Thyroid gland (tissue), 4 donors: ENCODE measurements at regions not wholly inside any gene's neighbourhood (a gene's known extent, or its start where the extent isn't known, plus 50 kb on each side); places are given as distances from the start of the nearest gene placed in this dataset.
"Not testable (repeated sequence)": the region's sequence is repeated elsewhere in the genome, so short reads cannot be mapped to it uniquely, and the experiment has no call there.

ENCODE experiments used
- DNase-seq, 2 donors: peaks; one replicate each; pipeline ENCODE4 v3.0.0-alpha.2; 2019
- H3K27ac ChIP-seq, 3 donors: fragments of 200-600 bp; sonication (generic); 1 replicate in 2 of 3; 2 replicates in 1 of 3; pipeline ENCODE4 v1.5.1; 2016 to 2019; ENCODE audit warnings: mild to moderate bottlenecking in 1 of 3, moderate library complexity in 1 of 3
- H3K27me3 ChIP-seq: fragments of 200-600 bp; sonication (generic); one replicate; pipeline ENCODE4 v1.5.1; 2019
- H3K36me3 ChIP-seq, 2 donors: fragments of 200-600 bp; sonication (generic); one replicate each; pipeline ENCODE4 v1.5.1; 2016 to 2019
- H3K4me1 ChIP-seq, 2 donors: fragments of 200-600 bp; sonication (generic); one replicate each; pipeline ENCODE4 v1.5.1; 2017 to 2019
- H3K4me3 ChIP-seq, 3 donors: fragments of 200-600 bp; sonication (generic); replicated peaks in 1 of 3; 1 replicate in 2 of 3; 2 replicates in 1 of 3; pipeline ENCODE4 v1.5.1; 2016; ENCODE audit warnings: mild to moderate bottlenecking in 1 of 3
- H3K9me3 ChIP-seq: fragments of 200-600 bp; sonication (generic); one replicate; pipeline ENCODE4 v1.5.1; 2017
- POLR2A ChIP-seq, 2 donors: fragments of 450-650 bp; IDR thresholded peaks; one replicate each; pipeline ENCODE4 v1.6.1; 2017; ENCODE audit warnings: antibody characterized with exemption in 2 of 2, mild to moderate bottlenecking in 2 of 2, moderate library complexity in 1 of 2
- WGBS, 2 donors: methylation state at CpG; one replicate each; pipeline ENCODE4 v1.1.5; 2017; 5-methylcytosine and 5-hydroxymethylcytosine counted together
- intact Hi-C: fragments of 100-400 bp; cut with DNase I; formaldehyde crosslinking; loops from one replicate; pipeline ENCODE4 v1.15.1; 2023
- TF ChIP-seq, protein P1 (sequence below), 6 experiments: fragments of 200-600 bp in 3 of 6; fragments of 450-650 bp in 3 of 6; sonication (generic) in 3 of 6; IDR thresholded peaks; one replicate each; pipeline ENCODE4 v1.5.1; 2016 to 2019; ENCODE audit warnings: antibody characterized with exemption in 6 of 6, mild to moderate bottlenecking in 2 of 6, inconsistent platforms in 1 of 6, moderate library complexity in 1 of 6

DNA sequence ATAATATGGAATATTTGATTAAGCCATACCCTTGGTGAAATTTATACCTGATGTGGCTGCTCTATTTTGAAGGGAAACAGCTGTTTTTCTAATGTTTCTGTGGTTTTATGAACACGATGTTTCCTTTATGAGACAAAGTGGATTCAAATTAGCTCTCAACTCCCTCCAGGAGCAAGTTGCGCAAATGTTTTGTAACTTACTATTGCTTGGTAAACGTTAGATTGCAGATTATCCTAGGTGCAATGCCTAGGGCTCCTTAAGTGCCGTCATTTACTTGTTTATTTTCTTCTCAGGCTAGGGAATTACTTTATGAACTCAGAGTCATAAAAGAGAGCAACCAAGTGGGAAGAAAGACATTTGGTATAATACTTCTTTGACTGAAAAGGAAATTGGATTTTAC lies 763.1 kb downstream of the TAF11L14 start:
- H3K4me3 ChIP-seq = no peak overlapping the region
- no peaks in the 10 kb centered on the region for H3K9me3 ChIP-seq
- intact Hi-C loops = no loop called here
- H3K27ac ChIP-seq = no peak overlapping the region
- TF ChIP-seq, protein P1, sequence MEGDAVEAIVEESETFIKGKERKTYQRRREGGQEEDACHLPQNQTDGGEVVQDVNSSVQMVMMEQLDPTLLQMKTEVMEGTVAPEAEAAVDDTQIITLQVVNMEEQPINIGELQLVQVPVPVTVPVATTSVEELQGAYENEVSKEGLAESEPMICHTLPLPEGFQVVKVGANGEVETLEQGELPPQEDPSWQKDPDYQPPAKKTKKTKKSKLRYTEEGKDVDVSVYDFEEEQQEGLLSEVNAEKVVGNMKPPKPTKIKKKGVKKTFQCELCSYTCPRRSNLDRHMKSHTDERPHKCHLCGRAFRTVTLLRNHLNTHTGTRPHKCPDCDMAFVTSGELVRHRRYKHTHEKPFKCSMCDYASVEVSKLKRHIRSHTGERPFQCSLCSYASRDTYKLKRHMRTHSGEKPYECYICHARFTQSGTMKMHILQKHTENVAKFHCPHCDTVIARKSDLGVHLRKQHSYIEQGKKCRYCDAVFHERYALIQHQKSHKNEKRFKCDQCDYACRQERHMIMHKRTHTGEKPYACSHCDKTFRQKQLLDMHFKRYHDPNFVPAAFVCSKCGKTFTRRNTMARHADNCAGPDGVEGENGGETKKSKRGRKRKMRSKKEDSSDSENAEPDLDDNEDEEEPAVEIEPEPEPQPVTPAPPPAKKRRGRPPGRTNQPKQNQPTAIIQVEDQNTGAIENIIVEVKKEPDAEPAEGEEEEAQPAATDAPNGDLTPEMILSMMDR (IDR thresholded peaks at IDR 0.05) = no peak
- TF ChIP-seq POLR2A (IDR thresholded peaks at IDR 0.05) = no peak
- no peak for DNase-seq
- no peaks in the 10 kb centered on the region for H3K4me1 ChIP-seq
- no peaks in the 10 kb centered on the region for H3K36me3 ChIP-seq
- WGBS, 2 donors = 61 to 62% methylated on average over 4 of the region's 4 CpGs
- no peaks in the 10 kb centered on the region for H3K27me3 ChIP-seq

- H3K27me3 ChIP-seq = no peaks in the 10 kb centered on the region
- WGBS, 2 donors = 70 to 76% methylated on average over 2 of the region's 2 CpGs
- H3K36me3 ChIP-seq = no peaks in the 10 kb centered on the region
- no peaks in the 10 kb centered on the region for H3K9me3 ChIP-seq
- no peak overlapping the region for H3K27ac ChIP-seq
- DNase-seq = no peak
- intact Hi-C loops = no loop called here
- no peaks in the 10 kb centered on the region for H3K4me1 ChIP-seq
- TF ChIP-seq, protein P1 (IDR thresholded peaks at IDR 0.05) = no peak
- TF ChIP-seq POLR2A (IDR thresholded peaks at IDR 0.05) = no peak
- H3K4me3 ChIP-seq = no peak overlapping the region
Observed at GRCh38 chr5:18397891-18398290, 763.6 kb downstream of the TAF11L14 start.

DNA sequence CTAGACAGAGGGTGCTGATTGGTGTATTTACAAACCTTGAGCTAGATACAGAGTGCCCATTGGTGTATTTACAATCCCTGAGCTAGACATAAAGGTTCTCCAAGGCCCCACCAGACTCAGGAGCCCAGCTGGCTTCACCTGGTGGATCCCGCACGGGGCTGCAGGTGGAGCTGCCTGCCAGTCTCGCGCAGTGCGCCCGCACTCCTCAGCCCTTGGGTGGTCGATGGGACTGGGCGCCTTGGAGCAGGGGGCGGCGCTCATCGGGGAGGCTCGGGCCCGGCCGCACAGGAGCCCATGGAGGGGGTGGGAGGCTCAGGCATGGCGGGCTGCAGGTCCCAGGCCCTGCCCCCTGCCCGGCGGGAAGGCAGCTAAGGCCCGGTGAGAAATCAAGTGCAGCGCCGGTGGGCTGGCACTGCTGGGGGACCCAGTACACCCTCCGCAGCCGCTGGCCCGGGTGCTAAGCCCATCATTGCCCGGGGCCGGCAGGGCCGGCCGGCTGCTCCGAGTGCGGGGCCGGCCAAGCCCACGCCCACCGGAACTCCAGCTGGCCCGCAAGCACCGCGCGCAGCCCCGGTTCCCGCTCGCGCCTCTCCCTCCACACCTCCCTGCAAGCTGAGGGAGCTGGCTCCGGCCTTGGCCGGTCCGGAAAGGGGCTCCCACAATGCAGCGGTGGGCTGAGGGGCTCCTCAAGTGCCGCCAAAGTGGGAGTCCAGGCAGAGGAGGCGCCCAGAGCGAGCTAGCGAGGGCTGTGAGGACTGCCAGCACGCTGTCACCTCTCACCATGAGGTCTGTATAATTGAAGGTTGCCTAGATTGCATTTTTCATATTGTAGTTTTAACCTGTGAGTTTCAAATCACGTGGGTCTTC lies 765.4 kb downstream of the TAF11L14 start:
- intact Hi-C loops, H3K27me3 ChIP-seq, H3K9me3 ChIP-seq, DNase-seq, H3K4me3 ChIP-seq, H3K4me1 ChIP-seq, H3K27ac ChIP-seq, H3K36me3 ChIP-seq: not testable (repeated sequence)
- 83 to 95% methylated on average over 13 to 18 of the region's 50 CpGs for WGBS, 2 donors

- H3K4me1 ChIP-seq = no peaks in the 10 kb centered on the region
- intact Hi-C loops = no loop called here
- no peaks in the 10 kb centered on the region for H3K9me3 ChIP-seq
- no peak for TF ChIP-seq POLR2A (IDR thresholded peaks at IDR 0.05)
- TF ChIP-seq, protein P1 (IDR thresholded peaks at IDR 0.05) = no peak
- no peaks in the 10 kb centered on the region for H3K36me3 ChIP-seq
- no peak for DNase-seq
- WGBS, 2 donors = 53 to 56% methylated on average over 1 of the region's 1 CpG
- no peak overlapping the region for H3K27ac ChIP-seq
- no peak overlapping the region for H3K4me3 ChIP-seq
- no peaks in the 10 kb centered on the region for H3K27me3 ChIP-seq
Observed at GRCh38 chr5:18403141-18403540, 768.9 kb downstream of the TAF11L14 start.

DNA sequence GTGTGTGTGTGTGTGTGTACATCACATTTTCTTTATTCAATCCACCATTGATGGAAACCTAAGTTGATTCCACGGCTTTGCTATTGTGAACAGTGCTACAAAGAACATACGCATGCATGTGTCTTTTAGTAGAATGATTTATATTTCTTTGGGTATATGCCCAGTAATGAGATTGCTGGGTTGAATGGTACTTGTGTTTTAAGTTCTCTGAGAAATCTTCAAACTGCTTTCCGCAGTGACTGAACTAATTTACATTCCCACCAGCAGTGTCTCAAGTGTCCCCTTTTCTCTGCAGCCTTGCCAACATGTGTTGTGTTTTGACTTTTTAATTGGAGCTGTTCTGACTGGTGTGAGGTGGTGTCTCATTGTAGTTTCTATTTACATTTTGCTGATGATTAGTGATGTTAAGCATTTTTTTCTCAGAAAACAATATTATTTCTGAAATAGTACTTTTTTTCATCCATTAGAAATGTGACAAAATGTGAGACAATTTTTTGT lies 769.7 kb downstream of the TAF11L14 start:
- Histone ChIP-seq H3K9me3 (no peaks in the 10 kb centered on the region), H3K27ac (no peak overlapping the region), H3K4me1 (no peaks in the 10 kb centered on the region), H3K27me3 (no peaks in the 10 kb centered on the region), H3K4me3 (no peak overlapping the region), H3K36me3 (no peaks in the 10 kb centered on the region)
- no peak for DNase-seq
- WGBS, 2 donors = 76 to 79% methylated on average over 3 of the region's 3 CpGs
- TF ChIP-seq, protein P1 (IDR thresholded peaks at IDR 0.05) = no peak
- no peak for TF ChIP-seq POLR2A (IDR thresholded peaks at IDR 0.05)
- intact Hi-C loops = no loop called here
